Activated naive CD8-positive, alpha-beta T cell (primary cell): ENCODE measurements at regions not wholly inside any gene's neighbourhood (a gene's known extent, or its start where the extent isn't known, plus 50 kb on each side); places are given as distances from the start of the nearest gene placed in this dataset.

ENCODE experiments used
- H3K27ac Mint-ChIP-seq: one replicate; pipeline ENCODE4 v1.8.0; 2021; ENCODE audit warnings: mixed read lengths
- H3K27me3 Mint-ChIP-seq: one replicate; pipeline ENCODE4 v1.8.0; 2021; ENCODE audit warnings: mixed read lengths
- H3K36me3 Mint-ChIP-seq: one replicate; pipeline ENCODE4 v1.8.0; 2021; ENCODE audit warnings: mixed read lengths
- H3K4me1 Mint-ChIP-seq: one replicate; pipeline ENCODE4 v1.8.0; 2021; ENCODE audit warnings: low read depth, mixed read lengths
- H3K4me3 Mint-ChIP-seq: one replicate; pipeline ENCODE4 v1.8.0; 2021; ENCODE audit warnings: mild to moderate bottlenecking, mixed read lengths
- H3K9me3 Mint-ChIP-seq: one replicate; pipeline ENCODE4 v1.8.0; 2021; ENCODE audit warnings: low read depth, mixed read lengths

DNA sequence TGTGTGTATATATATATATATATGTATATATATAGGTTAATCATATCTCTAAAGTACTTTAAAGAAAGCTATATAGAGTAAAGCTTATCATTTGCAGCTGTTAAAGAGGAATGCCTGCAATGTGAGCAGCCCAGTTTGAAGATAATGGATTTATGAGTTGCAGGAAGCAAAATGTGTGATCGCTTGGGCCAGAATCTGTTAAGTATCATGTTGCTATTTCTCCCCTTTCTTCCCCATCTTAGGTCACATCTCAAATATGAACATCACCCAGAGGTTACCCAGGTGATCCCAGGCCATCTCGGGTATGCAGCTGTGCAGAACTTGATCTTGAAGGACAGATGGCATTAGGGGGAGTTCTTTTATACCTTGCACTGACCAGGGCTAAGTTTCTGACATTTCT is 316.5 kb downstream of the MTX2 start:
- Mint-ChIP-seq H3K4me1 (peaks cover 3% of the 10 kb centered on the region), H3K4me3 (no peak overlapping the region), H3K27me3 (peaks cover 19% of the 10 kb centered on the region), H3K27ac (no peak overlapping the region), H3K36me3 (no peaks in the 10 kb centered on the region), H3K9me3 (no peaks in the 10 kb centered on the region)

DNA sequence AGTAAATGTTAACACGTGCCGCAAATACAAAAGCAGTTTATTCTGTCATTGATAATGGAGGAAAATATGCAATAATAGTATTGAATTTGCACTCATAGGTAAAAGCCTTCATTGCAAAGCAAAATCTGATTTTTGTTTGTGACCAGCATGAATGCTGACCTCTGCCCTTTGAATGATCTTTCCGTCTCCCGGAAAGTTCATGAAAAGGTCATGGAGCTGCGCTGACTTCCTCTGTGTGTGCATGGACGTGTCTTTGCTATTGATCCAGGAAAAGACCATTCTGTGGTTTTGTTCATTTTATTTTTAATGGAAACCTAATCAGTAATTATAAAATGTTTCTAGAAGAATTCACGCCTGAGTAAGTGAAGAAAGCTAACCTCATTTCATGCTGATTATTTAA is 320.0 kb downstream of the MTX2 start:
- H3K4me3 Mint-ChIP-seq: no peak overlapping the region
- H3K4me1 Mint-ChIP-seq: no peaks in the 10 kb centered on the region
- peaks cover 18% of the 10 kb centered on the region for H3K27me3 Mint-ChIP-seq
- no peak overlapping the region for H3K27ac Mint-ChIP-seq
- H3K9me3 Mint-ChIP-seq: no peaks in the 10 kb centered on the region
- H3K36me3 Mint-ChIP-seq: no peaks in the 10 kb centered on the region

DNA sequence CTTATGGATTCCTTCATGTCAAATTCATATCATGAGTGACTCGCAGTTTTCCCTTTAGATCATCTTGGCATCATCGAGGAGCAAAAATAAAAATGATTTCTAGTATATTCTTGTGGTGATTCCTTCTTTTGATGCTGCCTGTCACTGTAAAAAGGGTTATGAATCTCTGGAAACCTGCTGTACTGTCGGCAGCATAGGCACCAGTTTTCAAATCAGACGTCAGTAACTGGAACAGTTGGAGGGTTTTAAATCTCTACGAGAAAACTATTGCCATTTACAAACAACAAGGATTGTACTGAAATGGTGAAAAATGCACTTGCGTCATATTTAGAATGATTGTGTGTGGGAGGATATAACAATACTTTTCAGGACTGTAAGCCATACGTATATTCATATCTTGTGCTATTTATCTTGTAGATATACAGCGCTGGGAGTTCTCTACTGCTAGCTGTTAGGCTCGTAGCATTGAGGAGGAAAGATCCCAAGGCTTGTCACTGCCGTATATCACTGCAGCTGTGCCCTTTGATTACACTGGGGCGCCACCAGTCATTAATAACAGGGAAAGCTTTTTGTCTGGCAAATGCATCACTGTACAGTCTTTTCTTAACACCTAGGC is 320.7 kb downstream of the MTX2 start:
- H3K27ac Mint-ChIP-seq: no peak overlapping the region
- no peaks in the 10 kb centered on the region for H3K9me3 Mint-ChIP-seq
- no peaks in the 10 kb centered on the region for H3K36me3 Mint-ChIP-seq
- H3K27me3 Mint-ChIP-seq: peaks cover 18% of the 10 kb centered on the region
- no peak overlapping the region for H3K4me3 Mint-ChIP-seq
- no peaks in the 10 kb centered on the region for H3K4me1 Mint-ChIP-seq

DNA sequence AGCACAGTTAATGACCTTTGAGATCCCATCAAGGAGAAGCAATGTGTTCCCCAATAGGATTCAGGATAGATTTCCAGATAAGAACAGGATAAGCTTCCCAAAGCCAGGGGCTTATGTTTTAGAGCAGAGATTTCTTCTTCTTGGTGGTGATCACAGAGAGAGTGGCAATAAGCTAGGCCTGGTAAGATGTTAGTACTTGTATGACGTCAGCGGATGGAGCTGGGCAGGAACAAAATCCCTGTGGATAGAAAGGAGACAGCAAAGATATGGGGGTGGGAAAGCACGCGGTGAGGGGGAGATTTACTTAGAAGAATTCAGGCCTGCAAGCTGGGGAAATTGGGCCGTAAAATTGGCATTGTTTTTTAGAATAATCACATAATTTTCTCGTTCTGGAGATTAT is 323.0 kb downstream of the MTX2 start:
- Mint-ChIP-seq H3K27me3 (peaks cover 11% of the 10 kb centered on the region), H3K9me3 (no peaks in the 10 kb centered on the region), H3K4me3 (no peak overlapping the region), H3K36me3 (no peaks in the 10 kb centered on the region), H3K27ac (no peak overlapping the region), H3K4me1 (no peaks in the 10 kb centered on the region)

DNA sequence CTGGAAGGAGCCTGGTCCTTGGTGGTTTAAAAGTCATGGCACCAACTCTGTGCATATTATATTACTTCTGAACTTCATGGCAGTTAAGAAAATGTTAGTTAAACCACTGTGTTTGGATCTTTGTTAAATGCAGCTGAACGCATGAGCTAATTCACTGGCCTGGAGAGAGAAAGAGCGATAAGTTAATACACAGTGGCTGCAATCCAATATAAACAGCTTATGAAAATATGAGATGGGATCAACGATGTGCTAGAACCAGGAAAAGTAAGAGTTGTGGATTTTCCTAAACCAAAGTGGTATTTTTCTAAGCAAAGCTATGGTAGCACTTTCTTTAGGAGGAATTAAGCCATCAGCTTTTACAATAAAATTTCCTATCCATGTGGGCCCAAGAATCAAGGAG is 326.7 kb downstream of the MTX2 start:
- H3K27me3 Mint-ChIP-seq: peaks cover 9% of the 10 kb centered on the region
- no peaks in the 10 kb centered on the region for H3K36me3 Mint-ChIP-seq
- no peak overlapping the region for H3K4me3 Mint-ChIP-seq
- no peak overlapping the region for H3K27ac Mint-ChIP-seq
- H3K9me3 Mint-ChIP-seq: no peaks in the 10 kb centered on the region
- H3K4me1 Mint-ChIP-seq: no peaks in the 10 kb centered on the region

DNA sequence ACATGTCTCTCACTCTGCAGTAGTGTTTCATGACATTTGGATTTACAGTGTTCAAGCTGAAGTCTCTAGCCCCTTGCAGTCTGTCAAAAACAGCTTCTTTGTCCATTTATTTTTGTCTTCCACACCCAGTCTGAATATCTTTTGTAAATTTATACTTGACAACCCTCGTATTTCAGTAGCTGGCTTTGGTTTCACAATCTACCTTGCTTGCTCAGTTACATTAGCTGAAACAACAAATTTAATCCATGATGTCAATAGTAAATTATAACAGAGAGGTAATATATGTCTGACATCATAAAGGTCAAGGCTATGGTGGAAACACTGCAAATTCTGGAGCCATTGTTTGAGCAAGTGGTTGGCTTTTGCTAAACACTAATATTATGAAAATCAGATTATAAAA is 328.7 kb downstream of the MTX2 start:
- no peaks in the 10 kb centered on the region for H3K4me1 Mint-ChIP-seq
- no peak overlapping the region for H3K4me3 Mint-ChIP-seq
- H3K27me3 Mint-ChIP-seq: peaks cover 12% of the 10 kb centered on the region
- no peaks in the 10 kb centered on the region for H3K36me3 Mint-ChIP-seq
- no peaks in the 10 kb centered on the region for H3K9me3 Mint-ChIP-seq
- no peak overlapping the region for H3K27ac Mint-ChIP-seq

DNA sequence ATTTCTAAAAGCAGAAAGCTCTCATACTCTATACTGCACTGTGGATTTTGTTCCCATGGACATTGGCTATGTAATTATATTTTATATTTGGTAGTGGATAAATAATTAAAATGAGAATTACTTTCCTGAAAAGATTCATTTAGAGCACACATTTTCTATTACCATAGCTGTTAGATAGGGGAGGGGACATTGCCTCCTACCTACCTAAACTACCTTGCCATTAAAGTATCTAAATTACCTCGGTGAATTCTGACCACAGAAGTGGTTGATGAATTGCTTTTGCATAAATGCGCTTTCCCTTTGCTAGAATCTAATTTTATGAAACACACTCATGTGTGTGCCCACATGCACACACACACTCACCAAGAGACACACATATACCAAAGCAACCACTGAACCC is 329.1 kb downstream of the MTX2 start:
- no peak overlapping the region for H3K27ac Mint-ChIP-seq
- no peaks in the 10 kb centered on the region for H3K36me3 Mint-ChIP-seq
- no peaks in the 10 kb centered on the region for H3K9me3 Mint-ChIP-seq
- peaks cover 13% of the 10 kb centered on the region for H3K27me3 Mint-ChIP-seq
- H3K4me1 Mint-ChIP-seq: no peaks in the 10 kb centered on the region
- no peak overlapping the region for H3K4me3 Mint-ChIP-seq

DNA sequence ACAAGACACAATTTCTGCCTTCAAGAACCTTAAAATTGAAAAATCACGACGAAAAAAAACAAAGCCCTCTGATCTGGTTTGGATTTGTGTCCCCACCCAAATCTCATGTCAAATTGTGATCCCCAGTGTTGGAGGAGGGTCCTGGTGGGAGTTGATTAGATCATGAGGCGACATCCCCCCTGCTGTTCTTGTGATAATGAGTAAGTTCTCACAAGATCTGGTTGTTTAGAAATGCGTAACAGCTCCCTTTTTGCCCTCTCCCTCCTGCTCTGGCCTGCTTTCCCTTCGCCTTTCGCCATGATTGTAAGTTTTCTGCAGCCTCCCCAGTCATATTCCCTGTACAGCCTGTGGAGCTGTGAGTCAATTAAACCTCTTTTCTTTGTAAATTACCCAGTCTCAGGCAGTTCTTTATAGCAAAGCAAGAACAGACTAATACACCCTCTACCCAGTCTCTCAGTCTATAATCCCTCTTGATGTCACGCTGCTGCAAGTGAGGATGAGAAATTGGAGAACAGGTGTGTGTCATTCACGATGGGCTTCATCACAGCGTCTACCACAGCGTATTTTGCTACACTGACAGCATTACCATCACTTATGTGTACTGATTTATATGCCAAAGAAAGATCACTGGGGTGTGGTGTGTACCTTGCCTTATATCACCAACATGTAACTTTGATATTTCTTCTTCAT is 330.7 kb downstream of the MTX2 start:
- Mint-ChIP-seq H3K27ac (no peak overlapping the region), H3K27me3 (peaks cover 14% of the 10 kb centered on the region), H3K4me1 (no peaks in the 10 kb centered on the region), H3K4me3 (no peak overlapping the region), H3K36me3 (no peaks in the 10 kb centered on the region), H3K9me3 (no peaks in the 10 kb centered on the region)

DNA sequence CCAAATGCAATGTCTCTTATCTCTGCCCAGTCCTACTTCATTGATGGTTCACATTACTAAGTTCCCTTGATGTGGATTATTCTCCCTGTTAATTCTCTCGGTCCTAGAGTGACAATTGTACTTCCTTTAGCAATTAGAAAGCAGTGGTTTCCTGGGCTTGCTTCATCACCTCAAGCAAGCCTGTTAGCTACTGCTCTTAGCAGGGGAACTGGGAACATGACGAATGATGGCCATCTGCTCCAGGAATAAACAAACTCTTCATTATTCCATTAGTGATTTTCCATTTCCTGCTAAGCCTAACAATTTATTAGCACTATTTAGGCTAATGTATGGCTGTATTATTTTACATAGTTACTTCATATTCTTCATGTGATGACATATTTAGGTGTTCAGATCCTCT is 331.8 kb downstream of the MTX2 start:
- Mint-ChIP-seq H3K27me3 (peaks cover 12% of the 10 kb centered on the region), H3K27ac (no peak overlapping the region), H3K36me3 (no peaks in the 10 kb centered on the region), H3K4me3 (no peak overlapping the region), H3K9me3 (no peaks in the 10 kb centered on the region), H3K4me1 (no peaks in the 10 kb centered on the region)

DNA sequence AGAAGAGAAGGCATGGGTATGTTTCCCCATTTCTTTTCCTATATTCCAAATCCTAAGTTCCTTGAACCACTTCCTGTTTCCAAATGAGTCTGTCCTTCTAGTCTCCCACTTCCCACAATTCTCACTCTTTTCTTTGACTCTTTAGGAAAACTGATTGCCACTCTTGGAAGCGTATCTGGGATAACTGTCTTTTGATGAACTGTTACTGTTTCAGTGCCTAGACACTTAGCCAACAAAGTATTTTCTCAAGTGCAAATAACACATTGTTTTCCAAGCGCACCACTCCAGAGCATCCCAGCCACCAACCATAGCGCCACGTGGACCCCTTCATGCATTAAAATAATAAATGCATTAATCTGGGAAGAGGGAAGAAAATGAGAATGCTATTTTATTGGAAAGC is 342.8 kb downstream of the MTX2 start:
- Mint-ChIP-seq H3K4me3 (no peak overlapping the region), H3K27ac (no peak overlapping the region), H3K27me3 (peaks cover 16% of the 10 kb centered on the region), H3K36me3 (no peaks in the 10 kb centered on the region), H3K9me3 (no peaks in the 10 kb centered on the region), H3K4me1 (no peaks in the 10 kb centered on the region)

DNA sequence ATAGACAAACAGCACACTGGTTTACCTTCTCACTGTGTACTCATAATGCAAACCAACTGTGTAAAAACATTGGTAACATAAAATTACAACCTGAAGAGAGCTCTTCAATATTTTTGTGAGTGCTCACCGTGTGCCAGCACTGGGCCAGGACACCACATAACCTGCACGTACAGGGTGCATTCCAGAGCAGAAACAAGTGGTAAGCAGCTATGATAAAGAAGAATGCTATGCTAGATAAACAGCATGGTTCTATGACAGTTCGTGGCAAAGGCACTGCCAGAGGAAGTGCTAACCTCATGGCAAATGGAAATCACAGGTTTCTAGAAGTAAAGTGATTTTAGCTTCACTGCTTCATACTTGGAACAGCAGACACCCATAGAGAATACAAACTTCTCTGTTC is 343.5 kb downstream of the MTX2 start:
- Mint-ChIP-seq H3K4me3 (no peak overlapping the region), H3K4me1 (no peaks in the 10 kb centered on the region), H3K9me3 (no peaks in the 10 kb centered on the region), H3K36me3 (no peaks in the 10 kb centered on the region), H3K27ac (no peak overlapping the region), H3K27me3 (peaks cover 16% of the 10 kb centered on the region)

DNA sequence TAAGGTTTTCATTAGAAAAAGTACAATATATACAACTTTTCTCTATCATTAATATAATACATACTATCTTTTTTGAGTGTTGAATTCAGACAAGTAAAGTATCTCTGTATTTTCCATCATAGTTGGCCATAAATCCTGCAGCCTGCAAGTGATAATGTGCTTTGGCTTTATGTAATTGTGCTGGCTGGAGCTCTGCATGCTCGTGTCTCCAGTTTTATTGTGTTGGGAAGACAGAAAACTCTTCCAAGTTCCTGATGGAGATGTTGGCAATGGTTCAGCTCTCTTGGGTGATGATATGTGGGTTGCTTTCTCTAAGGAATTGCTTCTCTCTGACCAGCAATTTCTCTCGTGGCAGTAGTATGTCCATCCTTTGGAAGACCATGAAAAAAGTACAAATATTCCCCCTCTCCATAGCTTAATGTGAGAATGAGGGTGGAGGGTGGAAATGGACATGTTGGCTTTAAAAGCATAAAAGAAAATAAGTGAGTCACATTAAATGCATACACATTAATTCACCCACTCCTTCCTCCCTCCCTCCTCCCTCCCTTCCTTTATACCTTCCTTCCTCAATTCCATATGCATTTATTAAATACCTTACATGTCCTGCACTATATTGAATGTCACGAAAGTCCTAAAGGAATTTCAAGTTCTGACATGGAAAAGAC is 344.2 kb downstream of the MTX2 start:
- no peak overlapping the region for H3K4me3 Mint-ChIP-seq
- no peaks in the 10 kb centered on the region for H3K4me1 Mint-ChIP-seq
- no peak overlapping the region for H3K27ac Mint-ChIP-seq
- H3K36me3 Mint-ChIP-seq: no peaks in the 10 kb centered on the region
- H3K27me3 Mint-ChIP-seq: peaks cover 16% of the 10 kb centered on the region
- no peaks in the 10 kb centered on the region for H3K9me3 Mint-ChIP-seq

DNA sequence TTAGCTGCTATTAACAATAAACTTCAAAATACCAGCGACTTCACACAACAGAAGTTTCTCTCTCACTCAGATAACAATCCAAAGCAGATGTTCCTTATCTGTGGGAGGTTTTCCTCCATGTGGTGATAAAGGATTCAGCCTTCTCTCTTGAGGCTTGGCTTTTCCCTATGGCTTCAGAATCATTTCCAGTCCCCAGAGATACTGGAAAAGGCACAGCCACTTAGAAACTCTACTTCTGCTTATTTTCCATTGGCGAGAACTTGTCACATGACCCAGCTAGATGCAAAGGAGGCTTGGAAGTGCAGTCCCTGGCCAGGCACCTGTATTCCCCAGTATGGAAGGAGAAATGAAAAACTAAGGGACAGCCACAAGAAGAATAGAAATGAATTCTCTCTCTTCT is 344.8 kb downstream of the MTX2 start:
- Mint-ChIP-seq H3K4me1 (no peaks in the 10 kb centered on the region), H3K4me3 (no peak overlapping the region), H3K27ac (no peak overlapping the region), H3K36me3 (no peaks in the 10 kb centered on the region), H3K9me3 (no peaks in the 10 kb centered on the region), H3K27me3 (peaks cover 16% of the 10 kb centered on the region)

DNA sequence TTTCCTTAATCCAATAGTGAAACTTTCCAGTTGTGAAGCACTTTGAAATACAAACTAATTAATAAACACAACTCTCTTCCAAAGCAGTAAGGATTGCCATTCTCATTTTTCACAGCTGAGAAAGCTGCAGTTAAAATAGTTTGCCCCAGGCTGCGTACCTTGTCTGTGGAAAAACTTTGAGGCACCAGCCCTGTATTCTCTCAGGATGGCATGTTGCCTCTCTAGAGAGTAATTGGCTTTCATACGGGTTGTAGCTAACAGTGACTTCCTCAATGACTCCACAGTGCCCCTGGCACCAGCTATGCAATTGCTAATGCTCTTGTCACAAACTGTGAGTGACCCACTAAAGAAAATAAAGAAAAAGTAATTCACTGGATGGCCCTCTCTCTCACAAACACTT is 345.7 kb downstream of the MTX2 start:
- H3K27me3 Mint-ChIP-seq: peaks cover 16% of the 10 kb centered on the region
- no peaks in the 10 kb centered on the region for H3K9me3 Mint-ChIP-seq
- H3K27ac Mint-ChIP-seq: no peak overlapping the region
- H3K36me3 Mint-ChIP-seq: no peaks in the 10 kb centered on the region
- no peaks in the 10 kb centered on the region for H3K4me1 Mint-ChIP-seq
- H3K4me3 Mint-ChIP-seq: no peak overlapping the region

DNA sequence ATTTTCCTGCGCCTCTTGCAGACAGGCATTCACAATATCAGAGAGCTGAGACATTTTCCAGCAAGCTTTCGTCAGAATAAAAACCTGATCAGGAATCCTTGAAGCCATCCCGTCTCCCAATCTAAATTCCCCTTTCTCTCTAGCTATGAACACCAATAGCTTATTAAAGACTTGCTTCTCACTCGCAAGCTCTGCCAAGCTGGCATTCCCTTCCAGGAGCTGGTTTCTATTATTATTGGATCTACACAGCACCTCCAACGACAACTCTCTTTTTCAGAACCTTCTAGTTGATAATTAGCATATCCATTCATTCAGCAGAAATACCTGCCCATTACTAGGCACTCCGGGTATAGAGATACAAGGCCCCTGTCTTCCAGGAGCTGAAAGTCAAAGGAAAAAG is 350.3 kb downstream of the MTX2 start:
- H3K4me3 Mint-ChIP-seq: no peak overlapping the region
- H3K27ac Mint-ChIP-seq: no peak overlapping the region
- peaks cover 18% of the 10 kb centered on the region for H3K27me3 Mint-ChIP-seq
- no peaks in the 10 kb centered on the region for H3K4me1 Mint-ChIP-seq
- H3K36me3 Mint-ChIP-seq: no peaks in the 10 kb centered on the region
- H3K9me3 Mint-ChIP-seq: no peaks in the 10 kb centered on the region

DNA sequence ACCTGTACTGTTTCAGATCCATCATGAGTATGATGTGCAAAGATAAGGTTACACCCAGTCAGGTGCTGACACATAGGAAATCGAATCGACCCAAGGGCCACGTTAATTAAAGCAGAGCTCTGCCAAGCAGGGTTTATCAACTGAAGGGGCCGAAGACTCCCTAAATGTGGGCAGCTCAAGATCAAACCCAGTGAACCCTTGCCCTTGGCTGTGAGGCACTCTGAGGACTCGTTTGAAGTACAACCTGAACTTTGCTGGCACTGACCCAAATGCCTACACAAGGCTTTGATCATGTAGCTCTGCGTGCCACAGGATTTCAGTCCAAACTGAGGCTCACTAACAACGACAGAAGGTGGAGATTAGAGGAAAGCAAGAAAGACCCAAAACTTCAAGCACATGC is 352.1 kb downstream of the MTX2 start:
- Mint-ChIP-seq H3K27ac (no peak overlapping the region), H3K4me3 (no peak overlapping the region), H3K9me3 (no peaks in the 10 kb centered on the region), H3K36me3 (no peaks in the 10 kb centered on the region), H3K27me3 (peaks cover 23% of the 10 kb centered on the region), H3K4me1 (no peaks in the 10 kb centered on the region)
